ENCODE measurements at regions not wholly inside any gene's neighbourhood (a gene's known extent, or its start where the extent isn't known, plus 50 kb on each side); places are given as distances from the start of the nearest gene placed in this dataset.

GRCh38 chr14:84864548-84865271, 665.2 kb upstream of the FLRT2 start:
- no peak overlapping the region for H3K9ac ChIP-seq
- H3K79me2 ChIP-seq (ENCODE audit: insufficient read depth, low read depth) = no peaks in the 10 kb centered on the region
- H3K27me3 ChIP-seq (ENCODE audit: insufficient read depth, low read depth) = no peaks in the 10 kb centered on the region
- no peak overlapping the region for H2AFZ ChIP-seq (ENCODE audit: low read depth)
- H3K4me1 ChIP-seq (ENCODE audit: low read depth, poor library complexity, severe bottlenecking) = no peaks in the 10 kb centered on the region
- no peak for TF ChIP-seq CTCF (conservative IDR thresholded peaks at IDR 0.05; ENCODE audit: low read depth, low read length)
- H3K4me2 ChIP-seq = no peak overlapping the region
- H3K4me3 ChIP-seq (IDR thresholded peaks at IDR 0.05; ENCODE audit: insufficient read depth, low read depth, low read length) = no peak overlapping the region
- no peaks in the 10 kb centered on the region for H4K20me1 ChIP-seq (ENCODE audit: insufficient read depth)
- no peaks in the 10 kb centered on the region for H3K36me3 ChIP-seq (ENCODE audit: insufficient read depth)
- no peak overlapping the region for H3K27ac ChIP-seq

GRCh38 chr14:84871734-84872133, 658.2 kb upstream of the FLRT2 start:
- no peak for TF ChIP-seq CTCF (conservative IDR thresholded peaks at IDR 0.05; ENCODE audit: low read depth, low read length)
- Histone ChIP-seq H2AFZ (ENCODE audit: low read depth) (no peak overlapping the region), H3K4me2 (no peak overlapping the region), H3K27ac (no peak overlapping the region), H3K4me1 (ENCODE audit: low read depth, poor library complexity, severe bottlenecking) (no peaks in the 10 kb centered on the region), H3K27me3 (ENCODE audit: insufficient read depth, low read depth) (no peaks in the 10 kb centered on the region), H3K9ac (no peak overlapping the region), H3K4me3 (IDR thresholded peaks at IDR 0.05; ENCODE audit: insufficient read depth, low read depth, low read length) (no peak overlapping the region), H3K36me3 (ENCODE audit: insufficient read depth) (no peaks in the 10 kb centered on the region), H4K20me1 (ENCODE audit: insufficient read depth) (no peaks in the 10 kb centered on the region), H3K79me2 (ENCODE audit: insufficient read depth, low read depth) (no peaks in the 10 kb centered on the region)

- no peaks in the 10 kb centered on the region for H3K36me3 ChIP-seq (ENCODE audit: insufficient read depth)
- H4K20me1 ChIP-seq (ENCODE audit: insufficient read depth) = no peaks in the 10 kb centered on the region
- H3K4me3 ChIP-seq (IDR thresholded peaks at IDR 0.05; ENCODE audit: insufficient read depth, low read depth, low read length) = no peak overlapping the region
- H3K27ac ChIP-seq = no peak overlapping the region
- H3K27me3 ChIP-seq (ENCODE audit: insufficient read depth, low read depth) = no peaks in the 10 kb centered on the region
- H3K4me2 ChIP-seq = no peak overlapping the region
- no peak for TF ChIP-seq CTCF (conservative IDR thresholded peaks at IDR 0.05; ENCODE audit: low read depth, low read length)
- H2AFZ ChIP-seq (ENCODE audit: low read depth) = no peak overlapping the region
- H3K4me1 ChIP-seq (ENCODE audit: low read depth, poor library complexity, severe bottlenecking) = no peaks in the 10 kb centered on the region
- H3K9ac ChIP-seq = no peak overlapping the region
- no peaks in the 10 kb centered on the region for H3K79me2 ChIP-seq (ENCODE audit: insufficient read depth, low read depth)
Measured at GRCh38 chr14:84874436-84874835, 655.5 kb upstream of the FLRT2 start.

GRCh38 chr14:84877061-84877460, 652.9 kb upstream of the FLRT2 start:
- H2AFZ ChIP-seq (ENCODE audit: low read depth) = no peak overlapping the region
- no peaks in the 10 kb centered on the region for H3K36me3 ChIP-seq (ENCODE audit: insufficient read depth)
- no peak overlapping the region for H3K27ac ChIP-seq
- no peaks in the 10 kb centered on the region for H4K20me1 ChIP-seq (ENCODE audit: insufficient read depth)
- no peak overlapping the region for H3K4me3 ChIP-seq (IDR thresholded peaks at IDR 0.05; ENCODE audit: insufficient read depth, low read depth, low read length)
- H3K27me3 ChIP-seq (ENCODE audit: insufficient read depth, low read depth) = no peaks in the 10 kb centered on the region
- H3K4me2 ChIP-seq = no peak overlapping the region
- H3K9ac ChIP-seq = no peak overlapping the region
- no peak for TF ChIP-seq CTCF (conservative IDR thresholded peaks at IDR 0.05; ENCODE audit: low read depth, low read length)
- no peaks in the 10 kb centered on the region for H3K79me2 ChIP-seq (ENCODE audit: insufficient read depth, low read depth)
- no peaks in the 10 kb centered on the region for H3K4me1 ChIP-seq (ENCODE audit: low read depth, poor library complexity, severe bottlenecking)
